Body of pancreas (tissue), 4 donors: ENCODE measurements at regions not wholly inside any gene's neighbourhood (a gene's known extent, or its start where the extent isn't known, plus 50 kb on each side); places are given as distances from the start of the nearest gene placed in this dataset.
"Not testable (repeated sequence)": the region's sequence is repeated elsewhere in the genome, so short reads cannot be mapped to it uniquely, and the experiment has no call there.

Source experiments
- ATAC-seq: fragments of 150-250 bp; one replicate; pipeline ENCODE4 v1.9.1; 2016
- DNase-seq, 4 donors: peaks; one replicate each; pipeline ENCODE4 v3.0.0-alpha.2; 2019
- H3K27ac ChIP-seq, 4 donors: fragments of 200-600 bp; sonication (generic); 1 replicate in 3 of 4; 2 replicates in 1 of 4; pipeline versions ENCODE4 v1.5.1 to v1.6.1; 2016 to 2019; ENCODE audit warnings: mild to moderate bottlenecking in 1 of 4, mixed read lengths in 1 of 4, moderate library complexity in 1 of 4
- H3K27me3 ChIP-seq, 2 donors: fragments of 200-600 bp; sonication (generic); one replicate each; pipeline ENCODE4 v1.6.0; 2016; ENCODE audit warnings: mild to moderate bottlenecking in 1 of 2
- H3K36me3 ChIP-seq, 2 donors: fragments of 200-600 bp; sonication (generic); replicated peaks in 1 of 2; 2 replicates each; pipeline ENCODE4 v1.5.1; 2016; ENCODE audit warnings: low read depth in 2 of 2; ENCODE audit not compliant: insufficient read depth in 1 of 2
- H3K4me1 ChIP-seq: fragments of 200-600 bp; sonication (generic); one replicate; pipeline ENCODE4 v1.6.0; 2016
- H3K4me3 ChIP-seq, 2 donors: fragments of 200-600 bp; sonication (generic); 1 replicate in 1 of 2; 2 replicates in 1 of 2; pipeline ENCODE4 v1.5.1; 2016 to 2019
- H3K9me3 ChIP-seq, 3 donors: fragments of 200-600 bp; sonication (generic); 1 replicate in 2 of 3; 2 replicates in 1 of 3; pipeline ENCODE4 v1.5.1; 2016
- CTCF ChIP-seq, 7 experiments: fragments of 450-650 bp in 4 of 7; fragments of 200-600 bp in 3 of 7; sonication (generic) in 3 of 7; IDR thresholded peaks; one replicate each; pipeline ENCODE4 v1.5.1; 2016 to 2019; ENCODE audit warnings: antibody characterized with exemption in 7 of 7
- POLR2A ChIP-seq, 3 donors: fragments of 450-650 bp; IDR thresholded peaks; one replicate each; pipeline ENCODE4 v1.6.1; 2016; ENCODE audit warnings: antibody characterized with exemption in 3 of 3, mild to moderate bottlenecking in 2 of 3
- WGBS, 2 donors: methylation state at CpG; one replicate each; pipeline ENCODE4 v1.1.5; 2017; 5-methylcytosine and 5-hydroxymethylcytosine counted together
- intact Hi-C: fragments of 100-400 bp; cut with DNase I; formaldehyde crosslinking; loops from one replicate; pipeline ENCODE4 v1.15.1; 2023

DNA sequence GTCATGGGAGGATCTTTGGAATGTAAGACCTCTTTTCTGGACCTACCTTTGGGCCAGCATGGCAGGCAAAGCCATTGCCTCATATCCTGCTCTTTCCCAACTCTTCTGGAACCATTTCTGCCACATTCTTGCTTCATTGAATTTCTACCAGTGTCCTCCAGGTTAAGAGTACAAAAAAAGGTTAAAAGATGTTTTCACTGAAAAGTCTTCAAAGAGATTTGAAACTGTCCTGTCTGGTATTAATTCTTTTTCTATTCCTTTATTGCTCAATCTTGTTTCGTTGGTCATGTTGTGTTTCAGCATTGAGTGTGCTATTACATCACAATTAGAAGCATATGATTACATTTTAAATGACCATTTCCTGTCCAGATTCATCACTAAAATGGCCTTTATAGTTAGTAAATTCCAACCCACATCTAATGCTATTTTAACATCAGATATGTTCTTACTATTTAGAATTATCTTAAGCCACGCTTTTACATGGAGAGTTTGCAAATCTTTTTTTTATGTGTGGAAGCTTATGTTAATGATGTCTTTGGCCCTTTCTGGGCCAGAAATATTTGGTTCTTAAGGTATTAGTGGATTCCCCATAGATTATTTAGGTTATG lies 450.9 kb downstream of the GJA1 start:
- Histone ChIP-seq H3K4me1 (peaks cover 8% of the 10 kb centered on the region), H3K36me3 (no peaks in the 10 kb centered on the region), H3K27ac (no peak overlapping the region), H3K9me3 (no peaks in the 10 kb centered on the region), H3K4me3 (no peak overlapping the region), H3K27me3 (no peaks in the 10 kb centered on the region)
- intact Hi-C loops, result no loop called here
- TF ChIP-seq POLR2A (IDR thresholded peaks at IDR 0.05), result no peak
- TF ChIP-seq CTCF (IDR thresholded peaks at IDR 0.05), result no peak
- ATAC-seq (no peak), DNase-seq (no peak)
- WGBS, 2 donors, result 73 to 85% methylated on average over 2 of the region's 2 CpGs

- H3K4me1 ChIP-seq, result peaks cover 8% of the 10 kb centered on the region
- ATAC-seq (no peak), DNase-seq (no peak)
- H3K4me3 ChIP-seq, result no peak overlapping the region
- H3K36me3 ChIP-seq, result no peaks in the 10 kb centered on the region
- TF ChIP-seq CTCF (IDR thresholded peaks at IDR 0.05) (no peak), POLR2A (IDR thresholded peaks at IDR 0.05) (no peak)
- no peak overlapping the region for H3K27ac ChIP-seq
- intact Hi-C loops, result no loop called here
- no peaks in the 10 kb centered on the region for H3K9me3 ChIP-seq
- WGBS, 2 donors, result 75 to 78% methylated on average over 4 of the region's 4 CpGs
- H3K27me3 ChIP-seq, result no peaks in the 10 kb centered on the region
Measured at GRCh38 chr6:121887724-121888123, 452.3 kb downstream of the GJA1 start.

GRCh38 chr6:121890307-121890910 lies 455.0 kb downstream of the GJA1 start:
- TF ChIP-seq CTCF (IDR thresholded peaks at IDR 0.05), result no peak
- TF ChIP-seq POLR2A (IDR thresholded peaks at IDR 0.05), result no peak
- Histone ChIP-seq H3K4me3 (no peak overlapping the region), H3K27ac (no peak overlapping the region), H3K27me3 (no peaks in the 10 kb centered on the region), H3K9me3 (no peaks in the 10 kb centered on the region), H3K36me3 (no peaks in the 10 kb centered on the region), H3K4me1 (peaks cover 3% of the 10 kb centered on the region)
- 53 to 60% methylated on average over 2 of the region's 2 CpGs for WGBS, 2 donors
- intact Hi-C loops, result no loop called here
- ATAC-seq (no peak), DNase-seq (no peak)

- intact Hi-C loops, result not testable (repeated sequence)
Measured at GRCh38 chr6:121895731-121896130, 460.3 kb downstream of the GJA1 start.

GRCh38 chr6:121896363-121896762 lies 460.9 kb downstream of the GJA1 start:
- ATAC-seq (no peak), DNase-seq (no peak)
- TF ChIP-seq POLR2A (IDR thresholded peaks at IDR 0.05), result no peak
- TF ChIP-seq CTCF (IDR thresholded peaks at IDR 0.05), result no peak
- 69 to 73% methylated on average over 1 of the region's 1 CpG for WGBS, 2 donors
- Histone ChIP-seq H3K27me3 (no peaks in the 10 kb centered on the region), H3K4me1 (no peaks in the 10 kb centered on the region), H3K9me3 (no peaks in the 10 kb centered on the region), H3K36me3 (no peaks in the 10 kb centered on the region), H3K27ac (no peak overlapping the region), H3K4me3 (no peak overlapping the region)
- intact Hi-C loops, result no loop called here

More at GRCh38 chr6:121895731-121896130, 460.3 kb downstream of the GJA1 start:
- H3K36me3 ChIP-seq, H3K4me1 ChIP-seq, DNase-seq, H3K9me3 ChIP-seq, H3K27me3 ChIP-seq, ATAC-seq, H3K27ac ChIP-seq, H3K4me3 ChIP-seq: not testable (repeated sequence)
- WGBS, 2 donors, result 71 to 81% methylated on average over 5 of the region's 5 CpGs
